Thoracic aorta (tissue), 2 donors: ENCODE measurements at regions not wholly inside any gene's neighbourhood (a gene's known extent, or its start where the extent isn't known, plus 50 kb on each side); places are given as distances from the start of the nearest gene placed in this dataset.

ENCODE experiments used
- ATAC-seq: fragments of 150-250 bp; one replicate; pipeline ENCODE4 v1.8.0; 2017; ENCODE audit warnings: low read depth; ENCODE audit not compliant: insufficient number of reproducible peaks, low FRiP score
- DNase-seq: peaks from one replicate; pipeline ENCODE4 v3.0.0-alpha.2; 2020; ENCODE audit warnings: low spot score
- H3K27ac ChIP-seq, 2 donors: fragments of 200-600 bp; sonication (generic); 1 replicate in 1 of 2; 2 replicates in 1 of 2; pipeline ENCODE4 v1.5.1; 2016; ENCODE audit warnings: mild to moderate bottlenecking in 2 of 2, moderate library complexity in 2 of 2
- H3K27me3 ChIP-seq: fragments of 200-600 bp; sonication (generic); replicated peaks from 2 replicates; pipeline ENCODE4 v1.6.0; 2016; ENCODE audit warnings: mild to moderate bottlenecking; ENCODE audit not compliant: insufficient read depth
- H3K36me3 ChIP-seq: fragments of 200-600 bp; sonication (generic); one replicate; pipeline ENCODE4 v1.5.1; 2016
- H3K4me1 ChIP-seq, 2 donors: fragments of 200-600 bp; sonication (generic); 1 replicate in 1 of 2; 2 replicates in 1 of 2; pipeline versions ENCODE4 v1.5.1 to v1.6.0; 2016; ENCODE audit warnings: low read depth in 2 of 2, mild to moderate bottlenecking in 1 of 2; ENCODE audit not compliant: control insufficient read depth in 1 of 2
- H3K4me3 ChIP-seq: fragments of 200-600 bp; sonication (generic); 2 replicates; pipeline ENCODE4 v1.5.1; 2016; ENCODE audit warnings: mild to moderate bottlenecking
- H3K9me3 ChIP-seq: fragments of 200-600 bp; sonication (generic); 2 replicates; pipeline ENCODE4 v1.5.1; 2016
- CTCF ChIP-seq: fragments of 200-600 bp; sonication (generic); IDR thresholded peaks from one replicate; pipeline ENCODE4 v1.5.1; 2019; ENCODE audit warnings: antibody characterized with exemption

GRCh38 chr10:75293446-75293820 lies 57.7 kb upstream of the COMTD1 start:
- H3K4me3 ChIP-seq = no peak overlapping the region
- no peaks in the 10 kb centered on the region for H3K27me3 ChIP-seq
- H3K27ac ChIP-seq = peak overlapping the region; percentile 87 to 95
- H3K4me1 ChIP-seq = peaks cover 14 to 32% of the 10 kb centered on the region in 2 donors
- ATAC-seq (no peak), DNase-seq (no peak)
- no peaks in the 10 kb centered on the region for H3K9me3 ChIP-seq
- no peak for TF ChIP-seq CTCF
- no peaks in the 10 kb centered on the region for H3K36me3 ChIP-seq

DNA sequence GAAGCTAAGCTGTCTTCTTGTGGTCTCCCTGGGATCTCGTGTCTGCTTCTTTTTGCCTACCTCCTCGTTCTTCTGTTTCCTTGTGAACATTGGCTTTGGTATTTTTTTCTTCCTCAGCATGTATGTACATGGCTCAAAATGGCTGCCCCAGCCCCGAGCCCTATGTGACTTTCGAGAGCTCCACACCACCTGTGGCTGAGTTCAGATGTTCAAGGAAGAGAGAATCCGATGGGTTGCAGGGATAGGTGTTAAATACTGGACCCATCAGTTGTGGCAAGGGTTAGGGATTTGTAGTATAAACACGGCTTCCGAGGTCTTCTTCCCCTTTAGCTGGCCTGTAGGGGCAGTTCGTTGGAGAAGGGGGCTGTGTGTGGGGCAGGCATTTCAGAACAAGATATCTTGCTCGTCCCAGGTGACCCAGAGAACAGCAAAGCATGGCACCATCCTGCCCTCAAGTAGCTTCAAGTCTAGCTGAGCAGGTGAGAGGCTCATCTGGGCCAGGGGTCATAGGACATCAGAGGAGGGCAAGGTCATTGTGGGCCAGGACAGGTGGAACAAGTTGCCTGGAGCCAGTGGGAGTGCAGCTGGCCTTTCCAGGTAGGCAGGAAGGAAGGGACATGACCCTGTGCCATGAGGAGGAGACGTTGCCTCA lies 57.2 kb upstream of the COMTD1 start:
- Histone ChIP-seq H3K27ac (no peak overlapping the region), H3K27me3 (no peaks in the 10 kb centered on the region), H3K4me3 (no peak overlapping the region), H3K36me3 (no peaks in the 10 kb centered on the region), H3K4me1 (peaks cover 14 to 32% of the 10 kb centered on the region in 2 donors), H3K9me3 (no peaks in the 10 kb centered on the region)
- ATAC-seq (no peak), DNase-seq (no peak)
- TF ChIP-seq CTCF = no peak

DNA sequence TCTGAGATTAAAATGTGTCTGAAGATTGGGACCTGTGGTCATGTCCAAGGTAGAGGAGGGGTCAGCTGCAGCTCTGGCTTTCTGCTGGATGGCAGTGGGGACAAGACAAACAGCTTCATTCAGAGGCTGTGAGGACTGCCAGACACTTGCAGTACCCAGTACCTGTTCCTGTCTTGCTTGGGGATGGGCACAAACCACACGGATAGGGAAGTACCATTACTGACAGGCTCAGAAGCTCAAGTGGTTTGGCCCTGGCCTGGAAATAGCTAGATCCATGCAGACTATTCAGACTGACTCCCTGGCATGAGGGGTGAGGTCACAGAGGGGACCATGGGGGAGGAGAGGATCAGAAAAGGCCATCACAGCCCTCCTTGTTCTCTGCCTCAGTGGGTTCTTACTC lies 56.0 kb upstream of the COMTD1 start:
- H3K9me3 ChIP-seq = no peaks in the 10 kb centered on the region
- no peak for ATAC-seq
- no peak overlapping the region for H3K4me3 ChIP-seq
- no peak overlapping the region for H3K27ac ChIP-seq
- no peak for DNase-seq
- TF ChIP-seq CTCF = no peak
- H3K36me3 ChIP-seq = no peaks in the 10 kb centered on the region
- peaks cover 14 to 25% of the 10 kb centered on the region in 2 donors for H3K4me1 ChIP-seq
- no peaks in the 10 kb centered on the region for H3K27me3 ChIP-seq

GRCh38 chr10:75288140-75288711 lies 52.5 kb upstream of the COMTD1 start:
- ATAC-seq = no peak

DNA sequence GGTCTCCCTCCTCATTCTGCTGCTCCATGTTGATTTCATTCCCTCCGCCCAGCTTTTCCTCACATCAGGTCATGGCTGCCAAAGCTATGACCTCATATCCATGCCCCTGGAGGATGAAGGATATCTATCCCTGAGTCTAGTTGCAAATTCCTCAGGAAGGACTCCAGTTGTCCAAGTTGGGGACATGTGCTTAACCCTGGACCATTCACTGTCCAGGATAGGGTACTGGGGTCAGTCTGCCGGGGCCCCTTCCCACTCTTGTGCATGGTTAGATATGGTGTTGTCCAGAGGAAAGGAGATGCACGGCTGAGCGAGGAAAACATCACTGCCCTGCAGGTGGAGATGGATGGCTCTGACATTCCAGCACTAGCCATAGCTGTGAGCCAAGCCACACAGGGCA lies 51.9 kb upstream of the COMTD1 start:
- H3K27me3 ChIP-seq = no peaks in the 10 kb centered on the region
- no peaks in the 10 kb centered on the region for H3K36me3 ChIP-seq
- peaks cover 0 to 11% of the 10 kb centered on the region in 2 donors for H3K4me1 ChIP-seq
- DNase-seq (no peak), ATAC-seq (no peak)
- TF ChIP-seq CTCF = no peak
- no peak overlapping the region for H3K4me3 ChIP-seq
- no peak overlapping the region for H3K27ac ChIP-seq
- no peaks in the 10 kb centered on the region for H3K9me3 ChIP-seq

More at GRCh38 chr10:75288140-75288711, 52.5 kb upstream of the COMTD1 start:
- Histone ChIP-seq H3K9me3 (no peaks in the 10 kb centered on the region), H3K4me3 (no peak overlapping the region), H3K36me3 (no peaks in the 10 kb centered on the region), H3K27me3 (no peaks in the 10 kb centered on the region), H3K4me1 (peaks cover 0 to 10% of the 10 kb centered on the region in 2 donors), H3K27ac (no peak overlapping the region)
- DNase-seq = no peak
- no peak for TF ChIP-seq CTCF
